CD4-positive, alpha-beta T cell treated with Interleukin-4 for 4 hours (primary cell): ENCODE measurements at regions not wholly inside any gene's neighbourhood (a gene's known extent, or its start where the extent isn't known, plus 50 kb on each side); places are given as distances from the start of the nearest gene placed in this dataset.

Source experiments
- DNase-seq: peaks from one replicate; pipeline ENCODE4 v3.0.0-alpha.2; 2020

DNA sequence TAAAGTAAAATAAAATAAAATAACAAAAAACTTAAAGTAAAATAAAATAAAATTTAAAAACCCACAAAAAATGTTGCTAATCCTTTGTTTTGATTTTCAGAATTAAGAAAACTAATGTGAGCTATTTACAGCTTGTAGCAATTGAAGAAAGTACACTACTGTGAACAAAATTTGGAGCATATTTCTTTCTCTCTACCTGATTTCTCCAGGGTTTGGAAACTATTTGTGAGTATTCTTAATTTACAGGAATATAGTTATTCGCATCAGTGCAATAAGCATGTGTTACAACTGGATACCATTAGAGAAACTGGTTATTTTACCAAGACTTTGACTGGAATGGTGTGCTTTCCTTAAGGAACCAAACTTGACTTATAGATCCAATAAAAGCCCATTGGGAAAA, 86.1 kb upstream of the CNOT2 start:
- no peak for DNase-seq

DNA sequence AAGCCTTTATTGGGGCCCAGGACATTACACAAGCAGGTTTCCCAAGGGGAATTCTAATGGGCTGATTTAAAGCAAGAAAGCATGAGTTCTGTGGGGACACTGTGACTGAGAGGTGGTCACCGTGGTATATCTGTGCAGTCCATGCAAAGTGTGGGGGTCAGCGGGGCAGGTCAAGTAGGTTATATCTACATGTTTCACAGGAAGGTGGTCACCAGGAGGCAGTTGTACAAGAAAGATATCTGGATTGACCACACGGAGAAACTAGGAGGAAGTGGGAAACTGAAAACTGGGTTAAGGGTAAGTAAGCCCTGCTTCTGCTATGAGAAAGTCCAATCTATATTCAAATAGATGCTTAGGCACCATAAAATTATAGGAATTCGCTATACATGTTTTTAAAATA, 77.8 kb upstream of the CNOT2 start:
- no peak for DNase-seq

DNA sequence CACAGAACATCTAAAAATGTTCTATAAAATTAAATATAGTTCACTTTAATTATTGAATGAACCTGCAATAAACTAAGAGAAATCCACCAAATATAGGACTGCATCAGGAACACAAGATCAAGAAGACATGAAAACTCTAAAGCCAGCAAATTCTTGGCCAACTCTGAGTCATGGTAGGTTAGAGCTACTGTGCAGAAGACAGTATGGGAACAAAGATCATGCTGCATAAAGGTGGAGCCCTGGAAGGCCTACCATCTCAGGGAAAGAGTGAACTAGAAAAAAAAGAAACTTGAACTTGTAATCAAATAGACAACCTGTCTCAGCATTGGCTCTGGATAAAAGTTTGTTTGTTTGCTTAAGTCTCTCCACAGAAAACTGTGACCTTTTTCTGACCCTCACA, 66.9 kb upstream of the CNOT2 start:
- no peak for DNase-seq

DNA sequence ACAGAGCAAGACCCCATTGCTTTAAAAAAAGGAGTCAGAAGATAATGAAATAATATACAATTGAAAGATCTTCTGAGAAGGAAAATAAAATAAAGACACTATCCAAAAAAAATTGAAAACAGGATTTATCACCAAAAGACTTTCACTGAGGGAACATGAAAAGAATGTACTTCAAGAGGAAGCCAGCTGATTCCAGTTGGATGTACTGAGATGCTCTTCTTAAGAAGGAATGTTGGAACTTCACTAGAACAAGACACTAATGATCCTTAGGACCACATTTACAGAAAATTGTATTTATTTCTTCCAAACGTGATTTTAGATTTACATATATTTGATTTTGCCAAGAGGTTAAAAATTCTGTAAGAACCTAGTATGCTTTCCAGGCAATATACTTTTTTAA, 65.6 kb upstream of the CNOT2 start:
- no peak for DNase-seq

DNA sequence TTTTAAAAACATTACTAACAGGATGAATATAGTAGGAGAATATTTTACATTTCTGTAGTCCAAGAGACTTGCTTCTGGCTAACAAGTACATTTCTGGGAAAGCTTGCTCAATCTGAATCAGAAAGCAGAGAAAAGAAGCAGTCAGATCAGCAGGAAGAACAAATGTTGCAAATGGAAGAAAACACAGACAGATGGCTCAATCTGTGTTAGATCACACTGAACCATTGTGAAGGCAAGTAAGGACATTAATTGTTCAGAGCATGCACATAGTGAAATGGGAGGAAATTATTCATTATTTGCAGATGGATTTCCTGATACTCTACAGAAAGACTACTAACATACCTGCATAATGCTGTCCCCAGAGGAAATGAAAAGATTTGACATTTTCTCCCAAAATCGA, 65.2 kb upstream of the CNOT2 start:
- no peak for DNase-seq

DNA sequence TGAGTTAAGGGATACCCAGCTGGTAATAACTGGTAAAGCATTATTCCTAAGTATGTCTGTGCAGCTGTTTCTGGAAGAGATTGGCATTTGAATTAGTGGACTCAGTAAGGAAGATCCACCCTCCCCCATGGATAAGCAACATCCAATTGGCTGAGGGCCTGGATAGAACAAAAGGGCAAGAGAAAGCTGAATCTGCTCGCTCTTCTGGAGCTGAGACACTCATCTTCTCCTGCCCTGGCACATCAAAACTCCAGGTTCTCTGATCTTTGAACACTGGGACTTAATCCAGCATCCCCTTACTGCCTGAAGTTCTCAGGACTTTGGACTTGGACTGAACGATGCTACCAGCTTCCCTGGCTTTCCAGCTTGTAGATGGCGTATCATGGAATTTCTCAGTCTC, 63.1 kb upstream of the CNOT2 start:
- DNase-seq, result no peak

DNA sequence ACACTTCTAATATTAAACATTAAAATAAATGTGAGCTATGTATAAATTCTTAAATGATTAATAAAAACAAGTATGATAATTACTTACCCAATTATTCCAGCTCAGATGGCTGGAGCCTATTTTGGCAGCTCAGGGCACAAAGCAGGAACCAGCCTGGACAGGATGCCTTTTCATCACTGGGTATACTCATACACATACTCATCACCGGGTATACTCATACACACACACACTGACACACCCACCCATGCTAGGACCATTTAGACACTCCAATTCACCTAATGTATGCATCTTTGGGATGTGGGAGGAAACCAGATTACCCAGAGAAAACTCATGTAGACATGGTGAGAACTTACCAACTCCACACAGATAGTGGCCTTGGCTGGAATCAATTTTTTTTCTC, 57.9 kb upstream of the CNOT2 start:
- no peak for DNase-seq

DNA sequence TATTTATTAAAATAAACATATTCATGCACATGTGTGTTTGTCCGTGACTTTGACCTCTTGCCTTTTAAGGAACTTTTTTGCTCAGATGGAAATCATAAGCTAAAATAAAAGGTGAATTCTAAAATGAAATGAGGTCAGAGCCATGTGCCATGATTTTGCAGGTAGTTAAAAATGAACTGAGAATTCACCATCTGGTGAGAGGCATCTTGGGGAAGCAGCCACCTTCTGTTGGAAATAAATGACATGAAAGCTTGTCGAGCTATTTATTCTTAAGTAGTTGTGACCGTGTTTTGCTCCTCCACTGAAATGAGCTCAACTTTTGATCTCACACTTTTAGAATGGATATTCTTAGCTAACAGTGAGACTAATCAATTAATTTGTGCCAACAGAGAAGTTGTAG, 56.8 kb upstream of the CNOT2 start:
- DNase-seq, result no peak

DNA sequence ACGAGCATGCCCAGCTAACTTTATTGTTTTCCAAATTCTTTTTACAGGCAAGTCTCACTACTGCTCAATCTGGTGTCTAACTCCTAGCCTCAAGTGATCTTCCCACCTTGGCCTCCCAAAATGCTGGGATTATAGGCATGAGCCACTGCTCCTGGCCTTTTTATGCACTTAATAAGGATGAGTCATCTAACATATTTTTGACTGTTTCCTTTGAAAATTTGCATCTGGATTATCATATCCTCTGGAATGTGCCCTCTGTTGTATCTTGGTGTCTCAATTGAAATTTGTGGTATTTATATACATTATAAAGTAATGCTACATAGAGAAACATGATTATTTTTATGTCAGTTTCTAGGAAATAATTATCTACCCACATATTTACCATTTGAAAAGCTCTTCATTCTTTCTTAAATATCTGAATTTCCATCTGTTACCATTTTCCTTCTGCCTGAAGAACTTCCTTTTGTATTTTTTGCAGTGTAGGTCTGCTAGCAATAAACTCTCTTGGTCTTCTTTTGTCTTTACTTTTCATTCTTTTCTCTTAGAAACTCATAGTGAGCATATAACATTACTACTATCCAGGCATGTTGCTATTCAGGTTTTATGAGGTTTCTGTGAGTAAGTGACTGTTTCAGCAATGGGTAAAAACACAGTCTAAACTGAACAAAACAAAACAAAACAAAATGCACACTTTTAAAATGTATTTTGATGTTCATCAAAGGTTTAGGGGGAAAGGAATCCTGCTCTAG, 52.8 kb upstream of the CNOT2 start:
- no peak for DNase-seq
